Adrenal gland (tissue), 9 donors: ENCODE measurements at regions not wholly inside any gene's neighbourhood (a gene's known extent, or its start where the extent isn't known, plus 50 kb on each side); places are given as distances from the start of the nearest gene placed in this dataset.

Experiments
- DNase-seq, 7 donors: peaks; one replicate each; pipeline ENCODE4 v3.0.0-alpha.2; 2019 to 2020
- H3K27ac ChIP-seq, 5 donors: fragments of 200-600 bp; sonication (generic) in 4 of 5; 1 replicate in 3 of 5; 2 replicates in 2 of 5; pipeline versions ENCODE4 v1.5.1 to v1.8.0; 2016 to 2020; ENCODE audit warnings: mild to moderate bottlenecking in 1 of 5
- H3K27me3 ChIP-seq: fragments of 200-600 bp; 2 replicates; pipeline ENCODE4 v1.8.0; 2021
- H3K36me3 ChIP-seq, 2 donors: fragments of 200-600 bp; replicated peaks in 1 of 2; 1 replicate in 1 of 2; 2 replicates in 1 of 2; pipeline versions ENCODE4 v1.5.1 to v1.8.0; 2018 to 2022
- H3K4me1 ChIP-seq, 2 donors: fragments of 200-600 bp; replicated peaks in 1 of 2; 1 replicate in 1 of 2; 2 replicates in 1 of 2; pipeline versions ENCODE4 v1.5.1 to v1.8.0; 2018 to 2021
- H3K4me3 ChIP-seq, 4 donors: fragments of 200-600 bp; sonication (generic) in 3 of 4; one replicate each; pipeline ENCODE4 v1.5.1; 2016 to 2018
- H3K9me3 ChIP-seq, 3 donors: fragments of 200-600 bp; sonication (generic) in 1 of 3; replicated peaks in 1 of 3; 1 replicate in 2 of 3; 2 replicates in 1 of 3; pipeline versions ENCODE4 v1.5.1 to v1.8.0; 2016 to 2021
- CTCF ChIP-seq, 6 experiments: fragments of 450-650 bp in 4 of 6; fragments of 200-600 bp in 2 of 6; sonication (generic) in 1 of 6; IDR thresholded peaks; 1 replicate in 5 of 6; 2 replicates in 1 of 6; pipeline versions ENCODE4 v1.5.1 to v1.8.0; 2016 to 2021; ENCODE audit warnings: antibody characterized with exemption in 6 of 6, mild to moderate bottlenecking in 2 of 6, moderate library complexity in 1 of 6
- POLR2A ChIP-seq, 2 donors: fragments of 450-650 bp; IDR thresholded peaks; one replicate each; pipeline ENCODE4 v1.6.1; 2017; ENCODE audit warnings: antibody characterized with exemption in 2 of 2, mild to moderate bottlenecking in 2 of 2, moderate library complexity in 1 of 2
- WGBS, 4 donors: extraction: QIAGEN DNeasy Blood & Tissue Kit in 2 of 4; methylation state at CpG; one replicate each; pipeline versions ENCODE4 v1.1.5 to v1.1.7; 2013 to 2017; 5-methylcytosine and 5-hydroxymethylcytosine counted together
- intact Hi-C, 2 donors: fragments of 100-400 bp; cut with DNase I; formaldehyde crosslinking; loops; one replicate each; pipeline versions ENCODE4 v1.14.1 to v1.15.0; 2022 to 2023
- donor health status: healthy with polysubstance abuse.
- donor health status: Bipolar disorder and iron deficiency.
- donor health status: DM: yes; HTN: yes; CAD: no.
- donor health status: DM: no; HTN: no; CAD: no.
- donor health status: DM: no; HTN: no; CAD: no.

DNA sequence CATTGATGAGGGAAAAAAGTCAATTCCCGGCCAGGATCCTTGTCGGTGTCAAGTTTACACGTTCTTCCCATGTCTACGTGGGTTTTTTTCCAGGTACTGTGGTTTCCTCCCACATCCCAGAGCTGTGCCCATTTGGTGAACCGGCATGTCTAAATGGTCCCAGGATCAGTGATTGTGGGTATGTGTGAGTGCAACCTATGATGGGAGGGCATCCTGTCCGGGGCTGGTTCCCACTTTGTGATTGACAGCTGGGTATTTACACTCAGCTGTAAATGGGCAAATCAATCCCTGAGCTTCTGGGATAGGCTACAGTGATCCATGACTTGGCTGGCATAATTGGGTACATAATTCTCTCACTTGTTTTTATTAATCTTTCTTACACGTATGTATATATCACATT is 91.2 kb upstream of the IRX6 start:
- no peak for DNase-seq
- H3K27me3 ChIP-seq, result peaks cover 6% of the 10 kb centered on the region
- H3K4me1 ChIP-seq, result no peaks in the 10 kb centered on the region
- no peaks in the 10 kb centered on the region for H3K9me3 ChIP-seq
- no peaks in the 10 kb centered on the region for H3K36me3 ChIP-seq
- H3K4me3 ChIP-seq, result no peak overlapping the region
- H3K27ac ChIP-seq, result no peak overlapping the region
- WGBS, 4 donors, result 71 to 80% (median 72%) methylated on average over 7 of the region's 7 CpGs
- intact Hi-C loops, result no loop called here
- TF ChIP-seq CTCF (IDR thresholded peaks at IDR 0.05), result no peak
- no peak for TF ChIP-seq POLR2A (IDR thresholded peaks at IDR 0.05)

GRCh38 chr16:55233464-55233863 is 90.5 kb upstream of the IRX6 start:
- no peaks in the 10 kb centered on the region for H3K36me3 ChIP-seq
- no peaks in the 10 kb centered on the region for H3K9me3 ChIP-seq
- H3K27me3 ChIP-seq, result peaks cover 6% of the 10 kb centered on the region
- no peak overlapping the region for H3K27ac ChIP-seq
- intact Hi-C loops, result no loop called here
- H3K4me1 ChIP-seq, result no peaks in the 10 kb centered on the region
- H3K4me3 ChIP-seq, result no peak overlapping the region
- DNase-seq, result no peak
- WGBS, 4 donors, result 6 to 30% (median 10%) methylated on average over 1 of the region's 1 CpG
- TF ChIP-seq CTCF (IDR thresholded peaks at IDR 0.05) (no peak), POLR2A (IDR thresholded peaks at IDR 0.05) (no peak)

- intact Hi-C loops, result no loop called here
- no peaks in the 10 kb centered on the region for H3K36me3 ChIP-seq
- H3K9me3 ChIP-seq, result no peaks in the 10 kb centered on the region
- WGBS, 4 donors, result 40 to 47% (median 42%) methylated on average over 5 of the region's 5 CpGs
- H3K4me1 ChIP-seq, result no peaks in the 10 kb centered on the region
- no peak for DNase-seq
- no peak overlapping the region for H3K27ac ChIP-seq
- TF ChIP-seq POLR2A (IDR thresholded peaks at IDR 0.05) (no peak), CTCF (IDR thresholded peaks at IDR 0.05) (no peak)
- H3K4me3 ChIP-seq, result no peak overlapping the region
- H3K27me3 ChIP-seq, result peaks cover 6% of the 10 kb centered on the region
These were observed 87.3 kb upstream of the IRX6 start for GRCh38 chr16:55236655-55237054.

DNA sequence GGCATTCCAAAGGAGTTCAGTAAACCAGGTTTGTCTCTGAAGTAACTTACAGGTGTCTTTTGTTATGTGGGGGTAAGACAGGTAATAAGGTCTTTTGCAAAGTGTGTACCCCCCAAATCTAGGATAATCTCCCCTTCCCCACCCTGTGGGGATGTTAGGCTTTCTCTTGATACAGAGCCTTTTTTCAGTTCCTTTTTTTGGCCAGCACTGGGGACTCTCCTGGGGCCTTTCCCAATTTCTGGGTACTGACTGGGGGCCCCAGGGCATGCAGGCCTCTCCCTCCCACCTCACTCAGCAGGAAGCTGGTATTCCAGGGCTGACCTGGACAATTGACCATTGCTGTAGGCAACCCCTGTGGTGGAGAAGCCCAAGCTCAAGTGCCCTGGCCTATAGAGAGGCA is 84.3 kb upstream of the IRX6 start:
- Histone ChIP-seq H3K27me3 (peaks cover 6% of the 10 kb centered on the region), H3K4me1 (no peaks in the 10 kb centered on the region), H3K27ac (no peak overlapping the region), H3K9me3 (no peaks in the 10 kb centered on the region), H3K4me3 (no peak overlapping the region), H3K36me3 (no peaks in the 10 kb centered on the region)
- intact Hi-C loops, result no loop called here
- no peak for DNase-seq
- TF ChIP-seq CTCF (IDR thresholded peaks at IDR 0.05) (no peak), POLR2A (IDR thresholded peaks at IDR 0.05) (no peak)
